OCI-LY3 (cell line): ENCODE measurements at regions not wholly inside any gene's neighbourhood (a gene's known extent, or its start where the extent isn't known, plus 50 kb on each side); places are given as distances from the start of the nearest gene placed in this dataset.

Source experiments
- CTCF ChIP-seq: fragments of 200-600, 300-600 bp; sonication (generic); IDR thresholded peaks from 2 replicates; pipeline ENCODE4 v1.5.1; 2014; ENCODE audit warnings: antibody characterized with exemption, low read length, low read depth
- EZH2phosphoT487 ChIP-seq: fragments of 200-600 bp; shearing (Covaris generic); IDR thresholded peaks from 2 replicates; pipeline ENCODE4 v1.6.1; 2018; ENCODE audit warnings: antibody characterized with exemption, mixed run types, low read depth

GRCh38 chr2:168338292-168338691, 90.9 kb upstream of the STK39 start:
- TF ChIP-seq CTCF (no peak), EZH2phosphoT487 (no peak)
